CMK (cell line): ENCODE measurements at regions not wholly inside any gene's neighbourhood (a gene's known extent, or its start where the extent isn't known, plus 50 kb on each side); places are given as distances from the start of the nearest gene placed in this dataset.
A peak's percentile ranks its signal among the peaks of the same experiment; 100 is the strongest.

Source experiments
- DNase-seq: peaks from one replicate; pipeline ENCODE4 v3.0.0-alpha.2; 2010; ENCODE audit warnings: low read depth

- no peak for DNase-seq
These were observed 250.5 kb upstream of the FLRT2 start for GRCh38 chr14:85279407-85279806.

GRCh38 chr14:85280074-85280473 lies 249.9 kb upstream of the FLRT2 start:
- no peak for DNase-seq

GRCh38 chr14:85281921-85282320 lies 248.0 kb upstream of the FLRT2 start:
- peak; percentile 82 for DNase-seq

GRCh38 chr14:85288041-85288440 lies 241.9 kb upstream of the FLRT2 start:
- no peak for DNase-seq

GRCh38 chr14:85291731-85292130 lies 238.2 kb upstream of the FLRT2 start:
- no peak for DNase-seq

GRCh38 chr14:85293612-85294234 lies 236.2 kb upstream of the FLRT2 start:
- DNase-seq: peak; percentile 42

GRCh38 chr14:85295318-85295717 lies 234.6 kb upstream of the FLRT2 start:
- no peak for DNase-seq

GRCh38 chr14:85296456-85297210 lies 233.3 kb upstream of the FLRT2 start:
- DNase-seq: peak; percentile 82

- DNase-seq: no peak
These were observed 229.8 kb upstream of the FLRT2 start for GRCh38 chr14:85300107-85300506.

GRCh38 chr14:85301506-85301905 lies 228.4 kb upstream of the FLRT2 start:
- no peak for DNase-seq

GRCh38 chr14:85306024-85306423 lies 223.9 kb upstream of the FLRT2 start:
- DNase-seq: no peak

- peak; percentile 90 for DNase-seq
These were observed 221.2 kb upstream of the FLRT2 start for GRCh38 chr14:85308531-85309300.

GRCh38 chr14:85310491-85311272 lies 219.3 kb upstream of the FLRT2 start:
- DNase-seq: peak; percentile 39

- DNase-seq: no peak
These were observed 216.3 kb upstream of the FLRT2 start for GRCh38 chr14:85313560-85314207.

GRCh38 chr14:85315290-85315689 lies 214.7 kb upstream of the FLRT2 start:
- no peak for DNase-seq

GRCh38 chr14:85315733-85316290 lies 214.1 kb upstream of the FLRT2 start:
- DNase-seq: no peak

GRCh38 chr14:85316701-85317410 lies 213.1 kb upstream of the FLRT2 start:
- DNase-seq: no peak

- no peak for DNase-seq
These were observed 212.4 kb upstream of the FLRT2 start for GRCh38 chr14:85317491-85318021.

GRCh38 chr14:85319101-85319500 lies 210.8 kb upstream of the FLRT2 start:
- DNase-seq: no peak

- peak; percentile 39 for DNase-seq
These were observed 209.8 kb upstream of the FLRT2 start for GRCh38 chr14:85319998-85320630.
